ENCODE measurements at regions not wholly inside any gene's neighbourhood (a gene's known extent, or its start where the extent isn't known, plus 50 kb on each side); places are given as distances from the start of the nearest gene placed in this dataset.

DNA sequence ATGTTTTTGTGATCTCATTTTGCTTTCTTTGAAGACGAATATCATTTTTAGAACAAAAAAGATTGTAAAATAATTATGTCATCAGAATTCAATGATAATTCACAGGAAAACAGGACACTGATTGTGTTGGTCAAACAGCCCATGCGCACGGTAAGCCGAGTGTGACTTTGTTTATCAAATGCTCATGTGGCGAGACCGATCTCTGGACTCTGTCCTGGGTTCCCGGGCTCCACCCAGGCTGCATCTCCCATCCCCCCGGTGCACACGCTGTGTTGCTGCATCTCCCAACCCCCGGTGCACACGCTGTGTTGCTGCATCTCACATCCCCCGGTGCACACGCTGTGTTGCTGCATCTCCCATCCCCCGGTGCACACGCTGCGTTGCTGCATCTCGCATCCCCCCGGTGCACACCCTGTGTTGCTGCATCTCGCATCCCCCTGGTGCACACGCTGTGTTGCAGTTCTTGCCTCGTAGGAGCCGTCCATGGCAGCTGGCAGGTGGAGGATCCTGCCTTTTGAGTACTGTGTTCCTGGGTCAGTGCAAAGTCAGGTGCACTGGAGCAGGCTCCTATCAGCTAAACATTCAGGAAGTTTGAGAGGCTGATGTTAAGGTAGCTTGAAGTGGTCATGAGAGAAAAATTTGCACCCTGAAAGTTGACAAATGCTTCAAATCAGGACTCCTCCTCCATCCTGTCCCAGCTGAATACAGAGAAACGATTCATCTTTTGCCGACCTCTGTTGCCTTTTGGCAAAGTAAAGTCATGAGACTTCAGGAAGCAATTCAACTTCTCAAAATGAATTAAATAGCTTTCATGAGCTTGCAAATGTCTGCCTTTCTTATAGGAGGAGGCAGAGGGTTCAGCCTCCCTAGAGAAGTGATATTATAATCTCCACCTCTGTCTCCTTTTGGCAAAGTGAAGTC is 77.1 kb upstream of the FRMD1 start:
- DNase-seq, result no peak

GRCh38 chr6:168155193-168155592 is 76.2 kb upstream of the FRMD1 start:
- DNase-seq, result no peak

DNA sequence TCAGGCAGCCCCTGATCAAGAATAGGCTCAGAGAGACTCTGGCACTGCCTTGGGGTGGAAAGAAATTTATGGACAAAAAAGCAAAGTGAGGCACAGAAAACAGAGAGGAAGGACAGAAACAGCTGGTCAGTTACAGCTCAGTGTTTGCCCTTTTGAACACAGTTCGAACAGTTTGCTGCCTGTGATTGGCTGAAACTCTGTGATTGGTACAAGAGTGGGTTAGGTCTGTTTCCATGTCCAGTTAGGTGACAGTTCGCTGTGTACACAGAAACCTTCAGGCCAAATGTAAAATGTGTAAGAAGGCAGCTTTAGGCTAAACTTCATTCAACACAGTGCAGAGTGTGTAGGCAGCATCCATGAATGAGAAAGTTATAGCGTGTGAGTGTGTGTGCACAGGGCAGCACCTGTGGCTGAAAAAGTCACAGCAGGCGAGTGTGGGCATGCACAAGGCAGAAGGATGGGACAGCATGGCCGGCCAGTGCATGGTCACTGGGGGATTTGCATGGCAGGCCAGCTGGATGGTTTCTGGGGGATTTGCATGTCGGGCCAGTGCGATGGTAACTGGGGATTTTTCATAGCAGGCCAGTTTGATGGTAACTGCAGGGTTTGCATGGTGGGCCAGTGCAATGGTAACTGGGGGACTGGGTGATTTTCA is 75.4 kb upstream of the FRMD1 start:
- DNase-seq, result no peak

DNA sequence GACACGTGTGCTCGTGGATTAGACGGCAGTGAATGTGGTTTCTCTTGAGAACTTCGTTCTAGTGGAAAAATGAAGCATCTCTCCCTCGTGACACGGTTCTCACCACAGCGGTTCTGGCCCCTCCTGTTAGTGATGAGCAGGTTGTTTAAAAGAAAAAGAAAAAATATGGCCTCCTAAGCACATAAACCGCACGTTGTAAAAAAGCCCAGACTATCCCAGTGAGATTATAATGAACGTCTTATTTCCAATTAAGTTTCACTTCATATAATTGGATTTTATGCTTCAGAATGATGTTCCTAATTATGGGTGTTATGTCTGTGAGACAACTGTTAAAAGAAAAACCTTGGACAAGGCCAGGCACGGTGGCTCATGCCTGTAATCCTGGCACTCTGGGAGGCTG is 74.5 kb upstream of the FRMD1 start:
- DNase-seq, result no peak

DNA sequence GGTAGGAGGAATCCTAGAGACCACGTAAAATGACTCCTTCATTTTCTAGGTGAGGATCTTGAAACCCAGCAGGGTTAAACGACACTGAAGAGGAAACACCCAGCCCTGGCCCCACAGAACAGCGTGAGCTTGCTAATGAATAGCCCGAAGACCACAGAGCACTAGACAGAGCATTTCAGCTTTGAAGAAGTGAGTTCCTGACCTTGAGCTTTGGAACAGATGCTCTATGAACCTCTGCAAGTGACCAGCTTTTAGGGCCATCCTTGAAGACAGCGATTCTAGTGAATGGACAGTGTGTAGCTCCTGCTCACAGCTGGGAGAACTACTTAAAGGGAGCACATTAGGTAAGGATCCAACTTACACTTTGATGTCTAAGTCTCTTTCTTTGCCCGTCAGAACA is 74.0 kb upstream of the FRMD1 start:
- no peak for DNase-seq

DNA sequence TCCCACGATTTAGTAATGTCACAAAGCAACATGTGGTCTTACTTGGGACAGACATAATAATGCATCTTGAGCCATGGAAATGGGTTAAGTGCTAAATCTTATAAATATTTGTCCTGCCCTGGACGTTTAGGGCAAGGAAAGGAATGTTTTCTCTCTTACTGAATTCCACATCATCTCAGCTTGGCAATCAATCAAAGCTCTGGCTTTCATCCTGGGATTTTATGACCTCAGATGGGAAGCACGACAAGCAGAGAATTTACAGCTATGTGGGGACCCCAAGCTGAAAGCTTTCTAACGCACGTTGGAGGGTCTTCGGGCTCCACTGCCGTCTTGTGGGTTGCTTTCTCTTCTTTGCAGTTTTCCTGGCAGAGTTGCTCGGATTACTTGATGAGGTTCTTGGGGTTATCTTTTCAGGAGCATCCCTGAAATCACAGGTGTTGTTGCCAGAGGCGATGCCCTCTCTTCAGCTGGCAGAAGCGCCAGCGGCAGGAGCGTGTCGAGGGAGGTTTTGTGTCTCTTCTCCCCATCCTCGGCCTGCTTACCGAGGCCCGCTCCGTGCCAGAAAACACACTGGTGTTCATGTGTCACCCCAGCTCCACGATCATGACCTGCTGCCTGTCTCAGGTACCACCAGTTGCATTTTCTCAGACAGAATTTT is 73.4 kb upstream of the FRMD1 start:
- DNase-seq, result no peak

GRCh38 chr6:168150551-168151320 is 71.7 kb upstream of the FRMD1 start:
- no peak for DNase-seq

DNA sequence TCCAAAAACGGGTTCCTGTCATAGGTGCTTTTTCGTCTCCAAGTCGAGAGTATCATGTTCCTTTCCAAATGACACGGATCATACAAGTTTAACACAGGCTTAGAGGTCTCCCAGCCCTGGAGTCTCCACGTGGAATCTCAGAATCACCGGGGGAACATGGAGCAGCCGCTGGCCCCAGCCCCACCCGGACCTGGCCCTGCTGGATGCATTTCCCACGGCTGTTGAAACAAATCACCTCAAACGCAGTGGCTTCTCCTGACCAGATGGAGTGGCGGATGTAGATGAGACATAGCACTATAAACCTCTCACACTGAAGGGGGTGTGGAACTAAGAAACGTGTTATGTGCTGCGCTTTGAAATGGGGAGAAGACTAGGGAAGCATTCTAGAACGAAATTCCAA is 70.0 kb upstream of the FRMD1 start:
- DNase-seq, result no peak

DNA sequence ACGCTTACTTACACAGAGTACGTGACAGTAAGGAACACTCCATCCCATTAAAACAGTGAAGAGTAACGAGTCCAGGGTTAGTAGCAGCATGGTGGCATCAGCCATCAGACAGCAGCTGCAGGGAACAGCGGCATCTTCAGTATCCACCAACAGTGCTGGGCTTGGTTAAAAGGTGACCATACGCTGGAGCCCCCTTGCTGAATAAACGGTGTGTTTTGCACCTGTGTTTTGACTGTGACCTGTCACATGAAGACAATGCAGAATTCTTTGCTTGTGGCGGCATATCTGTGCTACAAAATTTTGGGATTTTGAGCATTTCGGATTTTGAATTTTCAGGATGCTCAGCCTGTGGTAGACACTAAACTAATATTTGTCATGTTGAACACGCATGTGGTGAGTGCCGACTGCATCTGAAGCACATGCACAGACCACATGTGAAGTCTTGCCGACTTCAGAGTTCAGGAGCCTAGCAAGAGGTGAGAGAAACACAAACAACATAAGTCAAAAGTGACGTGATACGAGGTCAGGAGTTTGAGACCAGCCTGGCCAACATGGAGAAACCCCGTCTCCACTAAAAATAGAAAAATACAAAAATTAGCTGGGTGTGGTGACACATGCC is 69.3 kb upstream of the FRMD1 start:
- DNase-seq, result no peak

GRCh38 chr6:168147205-168147738 is 68.3 kb upstream of the FRMD1 start:
- DNase-seq, result no peak

DNA sequence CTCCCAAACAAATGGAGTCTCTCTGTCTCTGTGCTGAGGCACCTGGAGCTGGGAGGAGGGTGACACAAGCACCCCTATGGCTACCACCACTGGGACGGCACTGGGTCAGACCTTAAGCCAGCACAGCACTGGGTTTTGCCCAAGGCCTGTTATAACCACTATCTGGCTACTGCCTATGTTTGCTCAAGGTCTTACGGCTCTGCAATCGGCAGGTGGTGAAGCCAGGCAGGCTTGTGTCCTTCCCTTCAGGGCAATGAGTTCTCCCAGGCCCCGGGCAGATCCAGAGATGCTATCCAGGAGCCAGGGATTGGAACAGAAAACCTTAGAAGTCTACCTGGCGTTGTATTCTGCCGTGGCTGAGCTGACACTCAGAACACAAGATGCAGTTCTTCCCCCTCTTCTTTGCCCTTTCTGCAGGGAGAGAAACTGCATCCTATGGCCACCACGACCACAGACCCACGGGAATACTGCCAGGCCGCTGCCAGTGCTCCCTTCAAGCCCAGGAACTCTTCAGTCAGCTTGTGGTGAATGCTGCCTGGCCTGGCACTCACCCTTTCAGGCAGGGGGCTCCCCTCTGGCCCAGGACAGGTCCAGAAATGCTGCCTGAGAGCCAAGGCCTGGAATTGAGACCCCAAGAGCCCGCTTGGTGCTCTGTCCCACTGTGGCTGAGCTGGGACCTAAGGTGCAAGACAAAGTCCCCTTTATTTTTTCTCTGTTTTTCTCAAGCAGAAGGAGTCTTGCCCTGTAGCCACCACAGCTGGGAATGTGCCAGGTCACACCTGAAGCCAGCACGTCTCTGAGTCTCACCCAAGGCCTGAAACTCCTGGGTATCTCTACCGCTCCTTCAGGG is 67.0 kb upstream of the FRMD1 start:
- DNase-seq, result no peak

- no peak for DNase-seq
These were observed 60.1 kb upstream of the FRMD1 start for GRCh38 chr6:168139121-168139520.

DNA sequence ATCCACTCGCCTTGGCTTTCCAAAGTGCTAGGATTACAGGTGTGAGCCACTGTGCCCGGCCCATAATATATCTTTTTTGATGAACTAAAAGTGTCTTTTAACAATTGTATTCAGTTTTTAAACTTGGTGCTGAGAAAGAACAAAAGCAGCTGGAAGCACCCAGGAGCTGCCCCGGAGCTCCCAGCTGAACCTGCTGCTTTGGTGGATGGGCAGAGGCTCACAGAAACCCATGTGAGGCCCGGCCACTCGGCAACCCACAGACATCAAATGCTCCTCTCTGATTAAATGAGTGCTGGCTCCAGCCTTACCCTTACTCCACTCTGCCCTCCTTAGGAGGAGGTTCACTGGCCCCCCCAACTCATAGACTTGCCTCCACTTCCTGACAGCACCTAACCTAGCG is 59.4 kb upstream of the FRMD1 start:
- no peak for DNase-seq

DNA sequence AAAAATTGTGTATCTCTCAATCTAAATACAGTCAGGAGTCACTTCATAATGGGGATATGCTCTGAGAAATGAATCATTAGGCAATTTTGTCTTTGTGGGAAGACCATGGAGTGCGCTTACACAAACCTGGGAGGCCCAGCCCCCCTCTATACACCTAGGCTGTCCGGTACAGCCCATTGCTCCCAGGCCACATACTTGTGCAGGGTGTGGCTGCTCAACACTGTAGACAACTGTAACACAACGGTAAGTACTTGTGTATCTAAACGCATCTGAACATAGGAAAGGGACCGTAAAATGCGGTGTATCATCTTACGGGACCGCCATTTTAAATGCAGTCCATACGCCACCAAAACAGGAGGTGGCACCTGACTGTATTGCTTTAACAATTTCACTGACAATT is 58.0 kb upstream of the FRMD1 start:
- DNase-seq, result no peak

DNA sequence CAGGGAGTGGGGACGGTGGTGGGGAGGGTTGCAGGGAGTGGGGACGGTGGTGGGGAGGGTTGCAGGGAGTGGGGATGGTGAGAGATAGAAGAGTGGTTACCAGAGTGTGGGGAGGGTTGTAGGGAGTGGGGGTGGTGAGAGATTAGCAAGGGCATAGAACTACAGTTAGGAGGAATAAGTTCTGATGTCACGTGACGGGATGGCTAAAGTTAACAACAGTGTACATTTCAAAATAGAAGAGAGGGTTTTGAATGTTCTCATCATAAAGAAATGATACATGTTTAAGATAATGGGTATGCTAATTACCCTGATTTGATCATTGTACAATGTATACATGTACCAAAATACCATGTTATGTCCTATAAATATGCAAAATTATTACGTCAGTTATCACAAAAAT is 57.6 kb upstream of the FRMD1 start:
- no peak for DNase-seq

DNA sequence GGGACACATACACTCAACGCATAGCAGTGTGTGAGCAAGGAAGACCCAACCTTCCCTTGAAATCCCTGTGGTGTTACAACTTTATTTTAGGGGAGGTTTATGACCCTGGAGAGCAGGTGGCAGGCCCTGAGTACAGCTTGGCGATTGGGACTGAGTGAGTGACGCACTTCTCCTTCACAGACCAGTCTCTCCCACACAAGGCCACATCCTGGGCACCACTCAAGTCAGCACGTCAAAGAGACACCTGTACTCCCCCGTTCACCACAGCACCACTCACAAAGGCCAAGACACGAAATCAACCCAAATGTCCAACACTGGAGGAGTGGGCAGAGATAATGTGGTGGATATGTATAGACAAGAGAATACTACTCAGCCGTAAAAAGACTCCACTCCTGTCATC is 57.0 kb upstream of the FRMD1 start:
- DNase-seq, result no peak

DNA sequence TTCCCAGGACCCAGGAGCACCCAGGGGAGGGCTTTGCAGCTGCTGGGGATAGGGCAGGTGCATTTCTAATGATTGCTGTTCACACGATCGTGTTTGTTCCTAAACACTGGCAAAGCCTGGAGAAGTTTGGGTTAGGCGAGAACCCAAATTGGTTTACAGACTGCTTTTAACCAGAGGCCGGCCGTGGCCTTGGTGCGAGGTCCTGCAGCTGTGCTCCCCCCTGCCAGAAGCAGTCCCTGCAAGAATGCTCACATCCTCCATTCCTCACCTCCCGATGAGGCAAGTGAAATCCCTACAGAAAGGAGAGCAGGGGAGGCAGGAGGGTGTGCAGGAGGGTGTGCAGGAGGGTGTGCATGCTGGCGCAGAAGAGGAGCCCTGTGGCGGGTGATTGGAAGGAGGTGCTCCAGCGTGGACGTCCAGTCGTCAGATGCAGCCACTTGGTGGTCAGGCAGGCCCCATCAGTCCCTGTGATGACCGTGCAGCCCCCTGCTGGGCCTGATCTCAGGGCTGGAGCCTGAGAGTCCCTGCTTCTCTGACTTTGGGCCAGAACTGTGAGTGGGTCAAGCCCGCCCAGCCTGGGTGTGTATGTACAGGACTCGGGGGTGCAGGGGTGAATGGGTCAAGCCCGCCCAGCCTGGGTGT is 55.7 kb upstream of the FRMD1 start:
- no peak for DNase-seq

DNA sequence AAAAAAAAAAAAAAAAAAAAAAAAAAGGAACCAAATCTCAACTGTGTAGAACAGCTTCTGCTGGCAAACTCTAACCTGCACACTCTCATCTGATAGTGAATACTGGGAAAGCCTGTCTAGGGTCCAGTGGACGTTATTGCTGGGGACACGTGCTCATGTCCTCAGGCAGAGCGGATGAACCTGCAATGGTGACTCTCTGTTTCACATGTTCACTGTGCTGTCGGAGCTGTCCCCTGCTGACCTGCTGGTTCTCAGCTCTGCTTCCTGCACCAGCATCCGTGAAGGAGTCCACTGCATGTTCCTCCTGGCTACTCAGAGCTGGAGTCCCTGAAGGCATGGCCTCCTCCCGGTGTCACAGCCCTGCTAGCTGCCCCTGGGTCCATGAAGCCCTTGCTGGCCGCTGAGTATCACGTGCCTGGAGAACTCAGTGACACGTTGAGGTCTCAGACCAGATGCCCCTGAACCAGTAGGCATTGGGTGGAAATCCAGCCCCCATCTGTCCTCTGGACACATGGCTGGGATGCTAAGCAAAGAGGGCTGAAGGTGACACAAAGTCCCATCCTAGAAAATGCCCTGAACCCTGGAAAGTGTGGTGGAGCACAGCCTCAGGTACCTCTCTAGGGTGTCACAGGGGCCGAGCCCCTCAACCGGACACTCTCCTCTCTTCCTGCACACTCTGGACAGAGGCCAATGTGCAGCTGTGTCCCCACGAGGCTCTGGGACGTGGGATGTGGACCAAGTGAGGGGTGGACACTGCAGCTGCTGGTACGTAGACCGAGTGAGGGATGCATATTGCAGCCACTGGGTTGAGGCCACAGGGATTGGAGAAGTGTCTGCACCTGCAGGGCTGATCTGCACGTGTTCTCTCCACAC is 54.9 kb upstream of the FRMD1 start:
- DNase-seq, result no peak

- no peak for DNase-seq
These were observed 54.2 kb upstream of the FRMD1 start for GRCh38 chr6:168133168-168133561.
